GM12874 (cell line): ENCODE measurements at regions not wholly inside any gene's neighbourhood (a gene's known extent, or its start where the extent isn't known, plus 50 kb on each side); places are given as distances from the start of the nearest gene placed in this dataset.

Source experiments
- CTCF ChIP-seq: IDR thresholded peaks from 2 replicates; pipeline ENCODE4 v1.5.1; 2011; ENCODE audit warnings: low read depth, mild to moderate bottlenecking, control low read depth, low read length, moderate library complexity; ENCODE audit not compliant: insufficient read depth

- no peak for TF ChIP-seq CTCF
These were observed 59.4 kb upstream of the H2AZ1 start for GRCh38 chr4:100009490-100009889.

GRCh38 chr4:100008048-100008447 is 58.0 kb upstream of the H2AZ1 start:
- no peak for TF ChIP-seq CTCF
